HCT116 (cell line): ENCODE measurements at regions not wholly inside any gene's neighbourhood (a gene's known extent, or its start where the extent isn't known, plus 50 kb on each side); places are given as distances from the start of the nearest gene placed in this dataset.

Source experiments
- ATAC-seq: fragments of 200-7000 bp; cut with Tn5 transposase; 2 replicates; pipeline ENCODE4 v1.9.1; 2020; ENCODE audit warnings: mild to moderate bottlenecking, moderate library complexity
- BruUV-seq: library from RNA; stranded (reverse); fragments of 400-500 nt; replicated peaks from 2 replicates; lab custom pipeline; 2021; lab: Mats Ljungman, UMichigan
- CTCF ChIA-PET: fragments of 300-600 bp; sonication (Branson Sonifier 250); formaldehyde crosslinking; loops from one replicate; lab custom pipeline; 2021; ENCODE audit warnings: antibody characterized with exemption; lab: Charles Lee
- POLR2A ChIA-PET: fragments of 300-600, 350-600 bp; sonication (Branson Sonifier 250); formaldehyde crosslinking; loops from one replicate; lab custom pipeline; 2021; ENCODE audit warnings: antibody characterized with exemption; lab: Charles Lee
- RAD21 ChIA-PET, 2 experiments: fragments of 300-600 bp; sonication (Branson Sonifier 250); formaldehyde crosslinking; loops; one replicate each; lab custom pipeline; 2023; ENCODE audit warnings: low total read pairs in 2 of 2; ENCODE audit not compliant: uncharacterized antibody in 2 of 2, unreplicated experiment in 2 of 2, low non-redundant PET in 1 of 2; lab: Charles Lee
- DNase-seq: peaks from one replicate; pipeline ENCODE4 v3.0.0-alpha.2; 2010; ENCODE audit warnings: low read depth, low spot score
- H2AFZ ChIP-seq: fragments of 200-600 bp; shearing (Covaris generic), sonication (generic); 2 replicates; pipeline ENCODE4 v1.6.1; 2017; ENCODE audit warnings: low read depth, mixed run types, mixed read lengths, antibody characterized with exemption, low read length; ENCODE audit not compliant: poor library complexity, severe bottlenecking
- H3K27ac ChIP-seq: 2 replicates; pipeline ENCODE4 v1.5.1; 2012; ENCODE audit warnings: low read depth, low read length
- H3K27me3 ChIP-seq: fragments of 200-600 bp; sonication (generic); 2 replicates; pipeline ENCODE4 v1.6.1; 2016; ENCODE audit warnings: mixed run types, low read length, mixed read lengths; ENCODE audit not compliant: insufficient read depth
- H3K36me3 ChIP-seq, 2 experiments: fragments of 200-500 bp in 1 of 2; fragments of 200-600 bp in 1 of 2; sonication (Bioruptor generic) in 1 of 2; sonication (generic) in 1 of 2; 2 replicates each; pipeline versions ENCODE4 v1.5.1 to v1.6.1; 2014 to 2016; ENCODE audit warnings: low read length in 2 of 2, inconsistent platforms in 1 of 2, mixed read lengths in 1 of 2, mixed run types in 1 of 2; ENCODE audit not compliant: insufficient read depth in 2 of 2, control insufficient read depth in 1 of 2
- H3K4me1 ChIP-seq, 2 experiments: fragments of 200-600 bp in 1 of 2; sonication (generic) in 1 of 2; 2 replicates each; pipeline versions ENCODE4 v1.5.1 to v1.6.1; 2012 to 2017; ENCODE audit warnings: low read length in 2 of 2, inconsistent platforms in 1 of 2, mild to moderate bottlenecking in 1 of 2, mixed read lengths in 1 of 2, mixed run types in 1 of 2, moderate library complexity in 1 of 2; ENCODE audit not compliant: insufficient read depth in 2 of 2, control insufficient read depth in 1 of 2
- H3K4me2 ChIP-seq: fragments of 200-600 bp; sonication (generic); 2 replicates; pipeline ENCODE4 v1.6.1; 2017; ENCODE audit warnings: mixed run types, low read length, mixed read lengths
- H3K4me3 ChIP-seq, 2 experiments: fragments of 200-600 bp in 1 of 2; sonication (generic) in 1 of 2; replicated peaks in 1 of 2; 2 replicates each; pipeline ENCODE4 v1.5.1; 2011 to 2016; ENCODE audit warnings: low read length in 2 of 2, control low read depth in 1 of 2, low read depth in 1 of 2, mild to moderate bottlenecking in 1 of 2, mixed read lengths in 1 of 2, mixed run types in 1 of 2
- H3K79me2 ChIP-seq: fragments of 200-600 bp; sonication (generic); 2 replicates; pipeline ENCODE4 v1.6.1; 2017; ENCODE audit warnings: mild to moderate bottlenecking, mixed run types, low read length, moderate library complexity, mixed read lengths; ENCODE audit not compliant: insufficient read depth
- H3K9ac ChIP-seq: fragments of 200-600 bp; sonication (generic); 2 replicates; pipeline ENCODE4 v1.6.1; 2016; ENCODE audit warnings: low read length, mixed read lengths
- H3K9me2 ChIP-seq: fragments of 200-600 bp; sonication (generic), shearing (Covaris generic); 2 replicates; pipeline ENCODE4 v1.6.1; 2017; ENCODE audit warnings: mixed run types, mild to moderate bottlenecking, moderate library complexity; ENCODE audit not compliant: insufficient read depth
- H3K9me3 ChIP-seq, 2 experiments: fragments of 200-500 bp in 1 of 2; fragments of 200-600 bp in 1 of 2; sonication (Bioruptor generic) in 1 of 2; sonication (generic) in 1 of 2; 2 replicates each; pipeline ENCODE4 v1.6.1; 2014 to 2017; ENCODE audit warnings: low read length in 2 of 2, mixed read lengths in 2 of 2, inconsistent platforms in 1 of 2, low read depth in 1 of 2, mild to moderate bottlenecking in 1 of 2, mixed run types in 1 of 2, moderate library complexity in 1 of 2; ENCODE audit not compliant: control insufficient read depth in 1 of 2, insufficient read depth in 1 of 2
- H4K20me1 ChIP-seq: fragments of 200-600 bp; sonication (generic), shearing (Covaris generic); 2 replicates; pipeline ENCODE4 v1.6.1; 2017; ENCODE audit warnings: mixed run types, mild to moderate bottlenecking, moderate library complexity; ENCODE audit not compliant: insufficient read depth
- EZH2phosphoT487 ChIP-seq: fragments of 200-600 bp; IDR thresholded peaks from 2 replicates; pipeline ENCODE4 v1.6.1; 2018; ENCODE audit warnings: antibody characterized with exemption, borderline replicate concordance
- TCF7L2 ChIP-seq: IDR thresholded peaks from 2 replicates; pipeline ENCODE4 v1.7.0; 2011; ENCODE audit warnings: borderline replicate concordance, inconsistent platforms; ENCODE audit not compliant: insufficient read depth, insufficient read length; ENCODE audit errors: extremely low read depth
- YY1 ChIP-seq: IDR thresholded peaks from 2 replicates; pipeline ENCODE4 v1.6.1; 2011; ENCODE audit warnings: low read length, low read depth, moderate library complexity, mild to moderate bottlenecking; ENCODE audit not compliant: insufficient replicate concordance; ENCODE audit errors: extremely low read depth
- ZFX ChIP-seq: fragments of 450-650 bp; IDR thresholded peaks from 2 replicates; pipeline ENCODE4 v1.6.1; 2017
- ZNF274 ChIP-seq: fragments of 200-500 bp; sonication (Bioruptor generic); IDR thresholded peaks from 2 replicates; pipeline ENCODE4 v1.6.1; 2014; ENCODE audit warnings: mild to moderate bottlenecking, low read depth, low read length, inconsistent platforms
- intact Hi-C: fragments of 100-400 bp; cut with micrococcal nuclease; formaldehyde crosslinking; loops from 2 replicates; pipeline ENCODE4 v1.10.0; 2022
- TF ChIP-seq, protein P1 (sequence below): IDR thresholded peaks from 2 replicates; pipeline ENCODE4 v1.6.1; 2012; ENCODE audit warnings: low read depth
- TF ChIP-seq, protein P2 (sequence below): IDR thresholded peaks from 2 replicates; pipeline ENCODE4 v1.6.1; 2011; ENCODE audit warnings: mild to moderate bottlenecking, low read length, moderate library complexity; ENCODE audit not compliant: insufficient replicate concordance; ENCODE audit errors: extremely low read depth

DNA sequence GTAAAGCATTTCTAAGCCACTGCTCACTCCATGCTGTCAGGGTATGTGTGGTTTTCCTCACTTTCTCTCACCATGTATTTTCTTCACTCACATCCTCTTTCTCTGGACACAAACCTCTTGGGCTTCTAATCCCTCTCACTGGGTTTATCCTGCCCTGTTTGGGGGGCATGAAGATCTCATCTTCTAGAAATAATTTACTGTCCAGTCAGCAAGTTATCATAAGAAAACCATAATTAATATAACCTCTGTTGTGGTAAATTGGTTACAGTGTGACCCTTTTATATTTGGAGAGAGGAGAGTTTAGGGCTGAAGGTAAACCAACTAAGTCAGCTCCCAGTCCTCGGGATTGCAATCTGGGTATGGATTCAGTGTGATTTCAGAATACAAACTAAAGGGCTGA, 213.8 kb upstream of the PROX1 start:
- DNase-seq: no peak
- Histone ChIP-seq H3K27ac (no peak overlapping the region), H3K9me3 (no peaks in the 10 kb centered on the region), H3K4me3 (no peak overlapping the region), H3K4me2 (no peak overlapping the region), H4K20me1 (no peaks in the 10 kb centered on the region), H3K9ac (no peak overlapping the region), H3K4me1 (0 out of 4 replicates have a peak, but pooled peaks cover 0 to under 1% of the 10 kb centered on the region in 2 experiments), H2AFZ (no peak overlapping the region), H3K27me3 (peaks cover 8% of the 10 kb centered on the region; the same call in 1 of the 2 replicates), H3K9me2 (no peaks in the 10 kb centered on the region), H3K36me3 (no peaks in the 10 kb centered on the region), H3K79me2 (no peaks in the 10 kb centered on the region)
- TF ChIP-seq, protein P1, sequence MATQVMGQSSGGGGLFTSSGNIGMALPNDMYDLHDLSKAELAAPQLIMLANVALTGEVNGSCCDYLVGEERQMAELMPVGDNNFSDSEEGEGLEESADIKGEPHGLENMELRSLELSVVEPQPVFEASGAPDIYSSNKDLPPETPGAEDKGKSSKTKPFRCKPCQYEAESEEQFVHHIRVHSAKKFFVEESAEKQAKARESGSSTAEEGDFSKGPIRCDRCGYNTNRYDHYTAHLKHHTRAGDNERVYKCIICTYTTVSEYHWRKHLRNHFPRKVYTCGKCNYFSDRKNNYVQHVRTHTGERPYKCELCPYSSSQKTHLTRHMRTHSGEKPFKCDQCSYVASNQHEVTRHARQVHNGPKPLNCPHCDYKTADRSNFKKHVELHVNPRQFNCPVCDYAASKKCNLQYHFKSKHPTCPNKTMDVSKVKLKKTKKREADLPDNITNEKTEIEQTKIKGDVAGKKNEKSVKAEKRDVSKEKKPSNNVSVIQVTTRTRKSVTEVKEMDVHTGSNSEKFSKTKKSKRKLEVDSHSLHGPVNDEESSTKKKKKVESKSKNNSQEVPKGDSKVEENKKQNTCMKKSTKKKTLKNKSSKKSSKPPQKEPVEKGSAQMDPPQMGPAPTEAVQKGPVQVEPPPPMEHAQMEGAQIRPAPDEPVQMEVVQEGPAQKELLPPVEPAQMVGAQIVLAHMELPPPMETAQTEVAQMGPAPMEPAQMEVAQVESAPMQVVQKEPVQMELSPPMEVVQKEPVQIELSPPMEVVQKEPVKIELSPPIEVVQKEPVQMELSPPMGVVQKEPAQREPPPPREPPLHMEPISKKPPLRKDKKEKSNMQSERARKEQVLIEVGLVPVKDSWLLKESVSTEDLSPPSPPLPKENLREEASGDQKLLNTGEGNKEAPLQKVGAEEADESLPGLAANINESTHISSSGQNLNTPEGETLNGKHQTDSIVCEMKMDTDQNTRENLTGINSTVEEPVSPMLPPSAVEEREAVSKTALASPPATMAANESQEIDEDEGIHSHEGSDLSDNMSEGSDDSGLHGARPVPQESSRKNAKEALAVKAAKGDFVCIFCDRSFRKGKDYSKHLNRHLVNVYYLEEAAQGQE: no peak
- no peak for TF ChIP-seq ZFX
- TF ChIP-seq ZNF274: no peak
- no peak for TF ChIP-seq TCF7L2
- TF ChIP-seq, protein P2, sequence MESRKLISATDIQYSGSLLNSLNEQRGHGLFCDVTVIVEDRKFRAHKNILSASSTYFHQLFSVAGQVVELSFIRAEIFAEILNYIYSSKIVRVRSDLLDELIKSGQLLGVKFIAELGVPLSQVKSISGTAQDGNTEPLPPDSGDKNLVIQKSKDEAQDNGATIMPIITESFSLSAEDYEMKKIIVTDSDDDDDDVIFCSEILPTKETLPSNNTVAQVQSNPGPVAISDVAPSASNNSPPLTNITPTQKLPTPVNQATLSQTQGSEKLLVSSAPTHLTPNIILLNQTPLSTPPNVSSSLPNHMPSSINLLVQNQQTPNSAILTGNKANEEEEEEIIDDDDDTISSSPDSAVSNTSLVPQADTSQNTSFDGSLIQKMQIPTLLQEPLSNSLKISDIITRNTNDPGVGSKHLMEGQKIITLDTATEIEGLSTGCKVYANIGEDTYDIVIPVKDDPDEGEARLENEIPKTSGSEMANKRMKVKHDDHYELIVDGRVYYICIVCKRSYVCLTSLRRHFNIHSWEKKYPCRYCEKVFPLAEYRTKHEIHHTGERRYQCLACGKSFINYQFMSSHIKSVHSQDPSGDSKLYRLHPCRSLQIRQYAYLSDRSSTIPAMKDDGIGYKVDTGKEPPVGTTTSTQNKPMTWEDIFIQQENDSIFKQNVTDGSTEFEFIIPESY: no peak
- TF ChIP-seq YY1: no peak
- no peak for TF ChIP-seq EZH2phosphoT487
- BruUV-seq: no TSS peak
- no peak for ATAC-seq
- RAD21 ChIA-PET: no interaction called here
- CTCF ChIA-PET: no interaction called here
- intact Hi-C loops: no loop called here
- POLR2A ChIA-PET: no interaction called here
